SKM-1 treated with dmso at 0.1 percent for 144 hours (cell line): ENCODE measurements at regions not wholly inside any gene's neighbourhood (a gene's known extent, or its start where the extent isn't known, plus 50 kb on each side); places are given as distances from the start of the nearest gene placed in this dataset.

Source experiments
- DNase-seq: peaks from one replicate; lab custom pipeline; 2025; ENCODE audit not compliant: unreplicated experiment; lab: John Stamatoyannopoulos, UW

GRCh38 chr15:69806287-69806915 lies 291.3 kb downstream of the TLE3 start:
- DNase-seq: no peak

- DNase-seq: no peak
Observed at GRCh38 chr15:69807721-69808120, 290.0 kb downstream of the TLE3 start.

GRCh38 chr15:69808756-69809155 lies 289.0 kb downstream of the TLE3 start:
- DNase-seq: no peak

- no peak for DNase-seq
Observed at GRCh38 chr15:69809421-69809820, 288.3 kb downstream of the TLE3 start.

- no peak for DNase-seq
Observed at GRCh38 chr15:69810431-69811354, 287.0 kb downstream of the TLE3 start.

- DNase-seq: no peak
Observed at GRCh38 chr15:69812861-69813261, 284.9 kb downstream of the TLE3 start.

GRCh38 chr15:69813881-69814280 lies 283.8 kb downstream of the TLE3 start:
- no peak for DNase-seq

GRCh38 chr15:69814932-69815331 lies 282.8 kb downstream of the TLE3 start:
- no peak for DNase-seq

- no peak for DNase-seq
Observed at GRCh38 chr15:69815793-69816192, 281.9 kb downstream of the TLE3 start.

- no peak for DNase-seq
Observed at GRCh38 chr15:69816522-69816921, 281.2 kb downstream of the TLE3 start.

- no peak for DNase-seq
Observed at GRCh38 chr15:69818529-69818928, 279.2 kb downstream of the TLE3 start.

- DNase-seq: no peak
Observed at GRCh38 chr15:69819371-69819770, 278.3 kb downstream of the TLE3 start.

- DNase-seq: no peak
Observed at GRCh38 chr15:69820819-69821218, 276.9 kb downstream of the TLE3 start.

GRCh38 chr15:69823223-69823907 lies 274.4 kb downstream of the TLE3 start:
- no peak for DNase-seq

GRCh38 chr15:69824075-69824876 lies 273.4 kb downstream of the TLE3 start:
- no peak for DNase-seq

- no peak for DNase-seq
Observed at GRCh38 chr15:69824877-69825406, 272.8 kb downstream of the TLE3 start.

GRCh38 chr15:69825941-69826818 lies 271.5 kb downstream of the TLE3 start:
- no peak for DNase-seq

GRCh38 chr15:69826819-69827175 lies 270.9 kb downstream of the TLE3 start:
- no peak for DNase-seq

- DNase-seq: no peak
Observed at GRCh38 chr15:69827751-69828150, 270.0 kb downstream of the TLE3 start.
